HepG2 (cell line): ENCODE measurements at regions not wholly inside any gene's neighbourhood (a gene's known extent, or its start where the extent isn't known, plus 50 kb on each side); places are given as distances from the start of the nearest gene placed in this dataset.

Source experiments
- ATAC-seq: fragments of 200-7000 bp; cut with Tn5 transposase; 3 replicates; pipeline ENCODE4 v1.9.1; 2020; ENCODE audit warnings: mild to moderate bottlenecking, moderate library complexity
- BruUV-seq: library from RNA; stranded (reverse); fragments of 400-500 nt; replicated peaks from 2 replicates; lab custom pipeline; 2021; lab: Mats Ljungman, UMichigan
- CTCF ChIA-PET: fragments of 300-600 bp; formaldehyde crosslinking; extraction: SDS; loops from one replicate; lab custom pipeline; 2021; ENCODE audit warnings: low total read pairs, inconsistent platforms, low intra/inter-chr PET ratio; lab: Yijun Ruan, JAX
- POLR2A ChIA-PET: fragments of 350-600 bp; sonication (Branson Sonifier 250); formaldehyde crosslinking; loops from one replicate; lab custom pipeline; 2020; ENCODE audit warnings: antibody characterized with exemption, inconsistent platforms; lab: Yijun Ruan, JAX
- DNase-seq: peaks from one replicate; pipeline ENCODE4 v3.0.0-alpha.2; 2015; ENCODE audit warnings: low spot score
- FAIRE-seq: peaks from 3 replicates; lab custom pipeline; 2011; peaks lifted over from hg19 to GRCh38; lab: Jason Lieb, UNC
- H2AFZ ChIP-seq: one replicate; pipeline ENCODE4 v1.6.1; 2011; ENCODE audit warnings: low read length, inconsistent platforms
- H3K27ac ChIP-seq: fragments of 300-600 bp; 3 replicates; pipeline ENCODE4 v1.8.0; 2011; ENCODE audit warnings: mixed run types, mild to moderate bottlenecking, mixed read lengths, low read length, inconsistent platforms; ENCODE audit not compliant: insufficient read depth; ENCODE audit errors: extremely low read length
- H3K27me3 ChIP-seq, 2 experiments: fragments of 200-600 bp in 1 of 2; 2 replicates in 1 of 2; 3 replicates in 1 of 2; pipeline versions ENCODE4 v1.6.0 to v1.8.0; 2011; ENCODE audit warnings: low read length in 2 of 2, mild to moderate bottlenecking in 2 of 2, moderate library complexity in 2 of 2, inconsistent platforms in 1 of 2; ENCODE audit not compliant: insufficient read depth in 2 of 2, control insufficient read depth in 1 of 2
- H3K36me3 ChIP-seq, 2 experiments: fragments of 200-600 bp in 1 of 2; replicated peaks in 1 of 2; 2 replicates in 1 of 2; 3 replicates in 1 of 2; pipeline versions ENCODE4 v1.5.1 to v1.8.0; 2011; ENCODE audit warnings: low read length in 2 of 2, inconsistent platforms in 1 of 2; ENCODE audit not compliant: insufficient read depth in 2 of 2, control insufficient read depth in 1 of 2
- H3K4me1 ChIP-seq: 2 replicates; pipeline ENCODE4 v1.5.1; 2012; ENCODE audit warnings: low read length, inconsistent platforms; ENCODE audit not compliant: insufficient read depth
- H3K4me2 ChIP-seq: 2 replicates; pipeline ENCODE4 v1.6.0; 2011; ENCODE audit warnings: low read depth, low read length, inconsistent platforms
- H3K4me3 ChIP-seq, 3 experiments: fragments of 200-600 bp in 1 of 3; sonication (generic), shearing (Covaris generic) in 1 of 3; replicated peaks in 1 of 3; 2 replicates each; pipeline ENCODE4 v1.5.1; 2011 to 2016; ENCODE audit warnings: low read length in 3 of 3, inconsistent platforms in 2 of 3, low read depth in 2 of 3, mild to moderate bottlenecking in 2 of 3, control low read depth in 1 of 3, mixed read lengths in 1 of 3; ENCODE audit not compliant: insufficient read depth in 1 of 3
- H3K79me2 ChIP-seq: one replicate; pipeline ENCODE4 v1.6.1; 2011; ENCODE audit warnings: low read length, inconsistent platforms; ENCODE audit not compliant: insufficient read depth
- H3K9ac ChIP-seq: 2 replicates; pipeline ENCODE4 v1.6.0; 2011; ENCODE audit warnings: mild to moderate bottlenecking, low read depth, low read length, inconsistent platforms; ENCODE audit not compliant: insufficient read depth
- H3K9me3 ChIP-seq: 2 replicates; pipeline ENCODE4 v1.5.1; 2012; ENCODE audit warnings: mild to moderate bottlenecking, low read length
- H4K20me1 ChIP-seq: 2 replicates; pipeline ENCODE4 v1.6.0; 2011; ENCODE audit warnings: inconsistent platforms, mild to moderate bottlenecking, low read length, moderate library complexity; ENCODE audit not compliant: insufficient read depth
- DBP ChIP-seq: sonication (generic); formaldehyde crosslinking; IDR thresholded peaks from 2 replicates; pipeline ENCODE4 v1.4.0; 2020; ENCODE audit warnings: missing genetic modification reagents; ENCODE audit errors: not compliant biosample characterization
- ELF3 ChIP-seq: IDR thresholded peaks from 2 replicates; pipeline ENCODE4 v1.6.1; 2016; ENCODE audit warnings: missing genetic modification reagents, missing compliant biosample characterization
- HOMEZ ChIP-seq: IDR thresholded peaks from 2 replicates; pipeline ENCODE4 v1.6.1; 2016; ENCODE audit warnings: low read depth
- IKZF1 ChIP-seq: fragments of 450-650 bp; IDR thresholded peaks from 2 replicates; pipeline ENCODE4 v1.7.1; 2016
- MIER3 ChIP-seq: IDR thresholded peaks from 2 replicates; pipeline ENCODE4 v1.6.1; 2016; ENCODE audit warnings: missing compliant biosample characterization, borderline replicate concordance
- NFE2L1 ChIP-seq: sonication (generic); formaldehyde crosslinking; IDR thresholded peaks from 2 replicates; pipeline ENCODE4 v1.4.0; 2020; ENCODE audit warnings: missing genetic modification reagents, mild to moderate bottlenecking, borderline replicate concordance
- NFKBIZ ChIP-seq: IDR thresholded peaks from 2 replicates; pipeline ENCODE4 v1.6.1; 2018; ENCODE audit warnings: missing genetic modification reagents, missing compliant biosample characterization
- SALL2 ChIP-seq: sonication (generic); formaldehyde crosslinking; IDR thresholded peaks from 2 replicates; pipeline ENCODE4 v1.8.1; 2023; ENCODE audit warnings: mild to moderate bottlenecking, missing genetic modification reagents, inconsistent platforms
- SP2 ChIP-seq: sonication (generic); formaldehyde crosslinking; IDR thresholded peaks from 2 replicates; pipeline ENCODE4 v1.5.1; 2020; ENCODE audit warnings: mild to moderate bottlenecking, missing genetic modification reagents
- ZEB1 ChIP-seq: IDR thresholded peaks from 2 replicates; pipeline ENCODE4 v1.6.1; 2012; ENCODE audit warnings: mild to moderate bottlenecking, low read depth, inconsistent platforms; ENCODE audit not compliant: insufficient replicate concordance
- ZNF383 ChIP-seq: sonication (generic); formaldehyde crosslinking; IDR thresholded peaks from 2 replicates; pipeline ENCODE4 v1.4.0; 2020; ENCODE audit warnings: missing genetic modification reagents, mild to moderate bottlenecking, borderline replicate concordance
- ZNF577 ChIP-seq: sonication (generic); formaldehyde crosslinking; IDR thresholded peaks from 2 replicates; pipeline ENCODE4 v1.4.0; 2020; ENCODE audit warnings: mild to moderate bottlenecking, low read depth, missing genetic modification reagents, borderline replicate concordance
- ZNF724P ChIP-seq: sonication (generic); formaldehyde crosslinking; IDR thresholded peaks from 2 replicates; pipeline ENCODE4 v1.8.0; 2022; ENCODE audit warnings: missing genetic modification reagents, borderline replicate concordance
- WGBS: methylation state at CpG from one replicate; pipeline ENCODE4 v1.1.6; 2017; ENCODE audit warnings: low lambda C conversion rate; 5-methylcytosine and 5-hydroxymethylcytosine counted together
- in situ Hi-C: cut with HindIII; loops from 2 replicates; pipeline ENCODE4 v1.10.0; 2017; ENCODE audit warnings: low pct_unique_long_range_greater_than_20kb; ENCODE audit not compliant: extremely low pct_ligation_motif_present
- intact Hi-C: fragments of 100-400 bp; cut with micrococcal nuclease; formaldehyde crosslinking; loops from one replicate; pipeline ENCODE4 v1.10.0; 2022; ENCODE audit not compliant: unreplicated experiment
- TF ChIP-seq, protein P1 (sequence below): sonication (generic); formaldehyde crosslinking; IDR thresholded peaks from 2 replicates; pipeline ENCODE4 v1.8.0; 2023; ENCODE audit warnings: mild to moderate bottlenecking, missing genetic modification reagents
- TF ChIP-seq, protein P2 (sequence below): sonication (generic); formaldehyde crosslinking; IDR thresholded peaks from 2 replicates; pipeline ENCODE4 v1.4.0; 2020; ENCODE audit warnings: missing genetic modification reagents, low read depth, mild to moderate bottlenecking, borderline replicate concordance

- in situ Hi-C loops: no loop called here
- WGBS: 10% methylated on average over 6 of the region's 6 CpGs
- intact Hi-C loops: no loop called here
Measured at GRCh38 chr2:56127463-56128152, 56.2 kb upstream of the CCDC85A start.

GRCh38 chr2:56128235-56128634 lies 55.6 kb upstream of the CCDC85A start:
- no peaks in the 10 kb centered on the region for H3K9me3 ChIP-seq
- no peak overlapping the region for H3K4me2 ChIP-seq
- no peak for ATAC-seq
- DNase-seq: no peak
- no peak overlapping the region for H3K27ac ChIP-seq
- no peaks in the 10 kb centered on the region for H3K27me3 ChIP-seq
- POLR2A ChIA-PET: no interaction called here
- in situ Hi-C loops: no loop called here
- intact Hi-C loops: no loop called here
- no peak overlapping the region for H3K4me3 ChIP-seq
- H3K9ac ChIP-seq: no peak overlapping the region
- no TSS peak for BruUV-seq
- FAIRE-seq: no peak
- no peaks in the 10 kb centered on the region for H3K36me3 ChIP-seq
- CTCF ChIA-PET: no interaction called here
- WGBS: 29% methylated on average over 3 of the region's 3 CpGs
- H3K79me2 ChIP-seq: no peaks in the 10 kb centered on the region
- no peaks in the 10 kb centered on the region for H3K4me1 ChIP-seq
- no peak overlapping the region for H2AFZ ChIP-seq
- no peaks in the 10 kb centered on the region for H4K20me1 ChIP-seq
- TF ChIP-seq NFKBIZ (CRISPR knock-in tag) (no peak), SALL2 (CRISPR knock-in tag) (no peak), ZNF724P (CRISPR knock-in tag) (no peak), HOMEZ (CRISPR knock-in tag) (no peak), ZNF383 (CRISPR knock-in tag) (no peak), MIER3 (CRISPR knock-in tag) (no peak), ELF3 (no peak), ZNF577 (CRISPR knock-in tag) (no peak), ZEB1 (no peak), DBP (CRISPR knock-in tag) (no peak), IKZF1 (no peak), NFE2L1 (CRISPR knock-in tag) (no peak)
- TF ChIP-seq, protein P1, sequence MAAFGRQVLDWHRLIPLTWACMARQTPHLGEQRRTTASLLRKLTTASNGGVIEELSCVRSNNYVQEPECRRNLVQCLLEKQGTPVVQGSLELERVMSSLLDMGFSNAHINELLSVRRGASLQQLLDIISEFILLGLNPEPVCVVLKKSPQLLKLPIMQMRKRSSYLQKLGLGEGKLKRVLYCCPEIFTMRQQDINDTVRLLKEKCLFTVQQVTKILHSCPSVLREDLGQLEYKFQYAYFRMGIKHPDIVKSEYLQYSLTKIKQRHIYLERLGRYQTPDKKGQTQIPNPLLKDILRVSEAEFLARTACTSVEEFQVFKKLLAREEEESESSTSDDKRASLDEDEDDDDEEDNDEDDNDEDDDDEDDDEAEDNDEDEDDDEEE (CRISPR knock-in tag): no peak
- TF ChIP-seq, protein P2, sequence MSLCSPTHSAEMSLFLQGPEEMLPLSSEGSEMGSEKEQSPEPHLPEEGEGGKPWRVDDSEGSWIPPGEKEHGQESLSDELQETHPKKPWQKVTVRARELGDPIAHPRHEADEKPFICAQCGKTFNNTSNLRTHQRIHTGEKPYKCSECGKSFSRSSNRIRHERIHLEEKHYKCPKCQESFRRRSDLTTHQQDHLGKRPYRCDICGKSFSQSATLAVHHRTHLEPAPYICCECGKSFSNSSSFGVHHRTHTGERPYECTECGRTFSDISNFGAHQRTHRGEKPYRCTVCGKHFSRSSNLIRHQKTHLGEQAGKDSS (CRISPR knock-in tag): no peak

More at GRCh38 chr2:56127463-56128152, 56.2 kb upstream of the CCDC85A start:
- H3K9me3 ChIP-seq: no peaks in the 10 kb centered on the region
- no peaks in the 10 kb centered on the region for H3K4me1 ChIP-seq
- H3K36me3 ChIP-seq: no peaks in the 10 kb centered on the region
- no peak overlapping the region for H3K27ac ChIP-seq
- BruUV-seq: no TSS peak
- no peak for TF ChIP-seq SP2
- no peak for DNase-seq
- no peak overlapping the region for H3K9ac ChIP-seq
- no peaks in the 10 kb centered on the region for H3K79me2 ChIP-seq
- H2AFZ ChIP-seq: no peak overlapping the region
- no peak overlapping the region for H3K4me3 ChIP-seq
- ChIA-PET POLR2A (no interaction called here), CTCF (no interaction called here)
- ATAC-seq: no peak
- no peak overlapping the region for H3K4me2 ChIP-seq
- H4K20me1 ChIP-seq: no peaks in the 10 kb centered on the region
- no peaks in the 10 kb centered on the region for H3K27me3 ChIP-seq
- FAIRE-seq: no peak
